WI38 (cell line): ENCODE measurements at regions not wholly inside any gene's neighbourhood (a gene's known extent, or its start where the extent isn't known, plus 50 kb on each side); places are given as distances from the start of the nearest gene placed in this dataset.

Experiments
- H3K4me3 ChIP-seq: 2 replicates; pipeline ENCODE4 v1.5.1; 2011; ENCODE audit warnings: low read depth, mild to moderate bottlenecking, control low read depth, low read length
- CTCF ChIP-seq: IDR thresholded peaks from 2 replicates; pipeline ENCODE4 v1.5.1; 2012; ENCODE audit warnings: low read depth, mild to moderate bottlenecking, control low read depth, low read length

GRCh38 chr7:19421861-19422260, 276.6 kb upstream of the FERD3L start:
- no peak overlapping the region for H3K4me3 ChIP-seq
- no peak for TF ChIP-seq CTCF

GRCh38 chr7:19417231-19417630, 272.0 kb upstream of the FERD3L start:
- H3K4me3 ChIP-seq: no peak overlapping the region
- TF ChIP-seq CTCF: no peak

GRCh38 chr7:19415123-19415522, 269.9 kb upstream of the FERD3L start:
- TF ChIP-seq CTCF: no peak
- no peak overlapping the region for H3K4me3 ChIP-seq

GRCh38 chr7:19413443-19413965, 268.3 kb upstream of the FERD3L start:
- TF ChIP-seq CTCF: no peak
- H3K4me3 ChIP-seq: no peak overlapping the region

GRCh38 chr7:19410691-19411090, 265.5 kb upstream of the FERD3L start:
- TF ChIP-seq CTCF: no peak
- no peak overlapping the region for H3K4me3 ChIP-seq

- TF ChIP-seq CTCF: no peak
- no peak overlapping the region for H3K4me3 ChIP-seq
Measured at GRCh38 chr7:19410106-19410505, 264.9 kb upstream of the FERD3L start.

GRCh38 chr7:19408706-19409220, 263.5 kb upstream of the FERD3L start:
- no peak overlapping the region for H3K4me3 ChIP-seq
- TF ChIP-seq CTCF: no peak
